Erythroblast (primary cell): ENCODE measurements at regions not wholly inside any gene's neighbourhood (a gene's known extent, or its start where the extent isn't known, plus 50 kb on each side); places are given as distances from the start of the nearest gene placed in this dataset.

Experiments used
- GATA1 ChIP-seq: IDR thresholded peaks from 2 replicates; pipeline ENCODE4 v1.6.1; 2011; ENCODE audit warnings: low read depth, mild to moderate bottlenecking, control low read depth, low read length, moderate library complexity
- POLR2A ChIP-seq: IDR thresholded peaks from 2 replicates; pipeline ENCODE4 v1.6.1; 2011; ENCODE audit warnings: mild to moderate bottlenecking, low read length

DNA sequence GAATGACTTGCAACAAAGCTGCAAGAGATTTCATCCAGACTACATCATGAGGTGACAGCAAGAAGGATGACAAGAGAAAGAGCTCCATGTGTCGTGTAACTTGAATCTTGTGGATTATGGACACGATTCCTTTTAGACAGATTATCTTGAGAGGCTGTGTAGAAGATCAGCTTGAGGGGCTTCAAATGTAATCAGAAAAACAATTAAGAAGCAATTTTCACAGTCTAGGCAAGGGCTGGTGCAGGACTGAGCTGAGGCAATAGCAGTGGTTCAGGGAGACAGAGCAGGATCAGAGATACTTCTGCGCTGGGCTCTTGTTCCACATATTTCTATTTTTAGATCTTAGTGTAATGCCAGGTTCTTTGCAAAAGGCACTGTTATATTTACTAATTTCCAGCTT lies 253.0 kb upstream of the COBL start:
- no peak for TF ChIP-seq POLR2A
- TF ChIP-seq GATA1: no peak
